ENCODE measurements at regions not wholly inside any gene's neighbourhood (a gene's known extent, or its start where the extent isn't known, plus 50 kb on each side); places are given as distances from the start of the nearest gene placed in this dataset.

GRCh38 chr5:94082405-94082804, 341.0 kb upstream of the POU5F2 start:
- Histone ChIP-seq H3K4me3 (ENCODE audit: low read depth, low read length) (no peak overlapping the region), H3K36me3 (no peaks in the 10 kb centered on the region), H3K27me3 (no peaks in the 10 kb centered on the region), H3K9me3 (no peaks in the 10 kb centered on the region; the same call in 1 of the 2 replicates), H3K4me1 (no peaks in the 10 kb centered on the region)
- TF ChIP-seq CTCF (IDR thresholded peaks at IDR 0.05; ENCODE audit: low read depth, low read length): no peak
- no peak for DNase-seq

DNA sequence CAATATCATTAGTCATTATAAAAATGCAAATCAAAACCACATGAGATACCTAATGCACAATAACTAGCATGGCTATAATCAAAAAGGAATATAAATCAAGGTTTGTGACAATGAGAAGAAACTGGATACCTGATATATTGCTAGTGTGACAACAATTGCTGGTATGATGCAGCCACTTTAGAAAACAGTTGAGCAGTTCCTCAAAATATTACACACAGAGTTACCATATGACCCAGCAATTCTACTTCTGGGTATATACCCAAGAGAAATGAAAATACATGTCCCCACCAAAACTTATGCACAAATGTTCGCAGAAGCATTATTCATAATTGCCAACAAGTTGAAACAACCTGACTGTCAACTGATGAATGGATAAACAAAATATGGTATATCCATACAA, 339.7 kb upstream of the POU5F2 start:
- Histone ChIP-seq H3K36me3 (no peaks in the 10 kb centered on the region), H3K27me3 (no peaks in the 10 kb centered on the region), H3K4me1 (no peaks in the 10 kb centered on the region), H3K9me3 (no peaks in the 10 kb centered on the region; the same call in 1 of the 2 replicates), H3K4me3 (ENCODE audit: low read depth, low read length) (no peak overlapping the region)
- TF ChIP-seq CTCF (IDR thresholded peaks at IDR 0.05; ENCODE audit: low read depth, low read length): no peak
- no peak for DNase-seq

GRCh38 chr5:94080390-94080789, 339.0 kb upstream of the POU5F2 start:
- DNase-seq: no peak
- Histone ChIP-seq H3K9me3 (no peaks in the 10 kb centered on the region; the same call in 1 of the 2 replicates), H3K27me3 (no peaks in the 10 kb centered on the region), H3K4me3 (ENCODE audit: low read depth, low read length) (no peak overlapping the region), H3K4me1 (no peaks in the 10 kb centered on the region), H3K36me3 (no peaks in the 10 kb centered on the region)
- no peak for TF ChIP-seq CTCF (IDR thresholded peaks at IDR 0.05; ENCODE audit: low read depth, low read length)

- DNase-seq: no peak
- Histone ChIP-seq H3K4me1 (no peaks in the 10 kb centered on the region), H3K27me3 (no peaks in the 10 kb centered on the region), H3K36me3 (no peaks in the 10 kb centered on the region), H3K9me3 (no peaks in the 10 kb centered on the region), H3K4me3 (ENCODE audit: low read depth, low read length) (no peak overlapping the region)
- no peak for TF ChIP-seq CTCF (IDR thresholded peaks at IDR 0.05; ENCODE audit: low read depth, low read length)
Measured at GRCh38 chr5:94072116-94072515, 330.7 kb upstream of the POU5F2 start.

GRCh38 chr5:94066437-94067207, 325.2 kb upstream of the POU5F2 start:
- TF ChIP-seq CTCF (IDR thresholded peaks at IDR 0.05; ENCODE audit: low read depth, low read length): no peak
- Histone ChIP-seq H3K9me3 (no peaks in the 10 kb centered on the region), H3K4me1 (no peaks in the 10 kb centered on the region), H3K4me3 (ENCODE audit: low read depth, low read length) (no peak overlapping the region), H3K36me3 (no peaks in the 10 kb centered on the region), H3K27me3 (no peaks in the 10 kb centered on the region)
- DNase-seq: no peak

DNA sequence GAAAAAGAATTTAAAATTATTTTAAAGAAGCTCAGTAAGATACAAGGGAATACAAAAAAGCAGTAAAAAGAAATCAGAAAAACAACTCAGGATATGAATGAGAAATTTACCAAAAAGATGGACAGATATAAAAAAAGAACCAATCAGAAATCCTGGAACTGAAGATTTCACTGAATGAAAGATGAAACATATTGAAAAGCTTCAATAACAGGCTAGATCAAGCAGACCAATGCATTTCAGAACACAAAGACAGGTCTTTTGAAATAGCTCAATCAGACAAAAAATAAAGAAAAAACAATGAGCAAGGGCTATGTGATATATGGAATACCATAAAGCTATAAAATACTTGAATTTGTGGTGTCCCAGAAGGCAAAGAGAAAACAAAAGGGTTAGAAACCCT, 322.6 kb upstream of the POU5F2 start:
- DNase-seq: no peak
- H3K4me1 ChIP-seq: no peaks in the 10 kb centered on the region
- H3K27me3 ChIP-seq: no peaks in the 10 kb centered on the region
- no peak for TF ChIP-seq CTCF (IDR thresholded peaks at IDR 0.05; ENCODE audit: low read depth, low read length)
- H3K36me3 ChIP-seq: no peaks in the 10 kb centered on the region
- no peaks in the 10 kb centered on the region for H3K9me3 ChIP-seq
- H3K4me3 ChIP-seq (ENCODE audit: low read depth, low read length): no peak overlapping the region

Data from BE2C (cell line).